ENCODE measurements at regions not wholly inside any gene's neighbourhood (a gene's known extent, or its start where the extent isn't known, plus 50 kb on each side); places are given as distances from the start of the nearest gene placed in this dataset.

DNA sequence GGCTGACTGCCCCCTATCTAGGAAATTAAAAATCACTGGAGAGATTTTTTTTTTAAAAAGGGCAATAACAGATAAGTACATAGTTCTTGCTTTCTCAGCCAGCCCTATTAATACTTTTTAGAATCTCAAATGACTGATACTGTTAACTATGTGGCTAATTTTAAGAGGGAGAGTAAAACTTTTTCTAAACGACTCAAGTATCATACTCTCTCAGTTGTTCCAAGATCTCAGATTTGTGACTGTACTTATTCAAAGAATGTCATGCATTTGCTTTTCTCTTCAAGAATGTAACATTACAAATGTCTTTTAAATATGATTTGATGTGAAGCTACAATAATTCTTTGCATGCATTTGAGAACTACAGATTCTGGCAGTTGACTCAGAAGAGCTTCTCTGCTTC is 55.4 kb upstream of the RAB11FIP2 start:
- DNase-seq = no peak

DNA sequence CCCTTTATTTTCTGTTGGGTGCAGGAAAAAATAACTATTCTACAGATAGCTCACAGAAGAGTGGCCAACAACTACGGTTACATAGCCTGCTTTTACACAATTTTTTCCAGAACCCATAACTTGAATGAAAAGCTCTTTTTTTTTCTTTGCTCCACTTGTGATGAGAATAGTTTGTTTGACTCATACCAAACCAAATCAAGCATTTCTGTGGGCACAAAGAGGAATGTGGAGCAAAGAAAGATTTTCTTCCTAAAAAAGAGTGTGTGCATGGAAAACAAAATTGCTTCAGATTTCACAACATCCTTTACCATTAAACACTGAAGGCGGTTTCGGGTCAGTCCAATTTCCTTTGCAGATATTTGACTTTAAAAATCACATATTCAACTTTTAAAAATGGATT is 54.8 kb upstream of the RAB11FIP2 start:
- DNase-seq = no peak

Data from NCI-H1694 (cell line).